Fibroblast of pulmonary artery (primary cell): ENCODE measurements at regions not wholly inside any gene's neighbourhood (a gene's known extent, or its start where the extent isn't known, plus 50 kb on each side); places are given as distances from the start of the nearest gene placed in this dataset.

Source experiments
- DNase-seq: peaks from one replicate; pipeline ENCODE4 v3.0.0-alpha.2; 2010; ENCODE audit warnings: low read depth
- H3K4me3 ChIP-seq: replicated peaks from 2 replicates; pipeline ENCODE4 v1.5.1; 2011; ENCODE audit warnings: low read depth, mild to moderate bottlenecking, control low read depth, low read length, moderate library complexity
- TF ChIP-seq, protein P1 (sequence below): IDR thresholded peaks from 2 replicates; pipeline ENCODE4 v1.5.1; 2011; ENCODE audit warnings: mild to moderate bottlenecking, control low read depth, low read length, inconsistent platforms; ENCODE audit errors: missing control alignments

DNA sequence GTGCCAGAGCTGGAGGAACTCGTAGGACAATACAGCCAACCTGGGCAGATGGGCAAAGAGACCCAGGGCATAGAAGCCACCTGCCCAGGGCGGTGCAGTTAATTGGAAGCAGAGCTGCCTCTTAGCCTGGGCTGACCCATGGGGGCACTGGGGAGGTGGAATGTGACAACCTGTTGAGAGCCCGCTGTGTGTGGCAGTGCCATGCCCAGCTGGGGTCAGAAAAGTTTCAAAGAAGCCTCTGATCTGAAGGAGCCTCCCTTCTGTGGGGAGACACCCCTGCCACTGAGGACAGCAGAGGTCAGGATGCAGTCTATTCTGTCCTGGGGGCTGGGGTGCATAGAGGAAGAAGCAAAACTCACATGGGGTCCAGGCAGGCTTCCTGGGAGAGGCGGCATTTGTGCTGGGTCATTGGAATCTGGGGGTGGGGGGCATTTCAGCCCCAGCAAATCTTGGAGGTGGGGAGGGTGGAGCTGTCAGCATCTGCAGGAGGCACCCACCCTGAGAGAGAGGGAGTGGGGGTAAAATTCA, 176.1 kb upstream of the CIBAR2 start:
- H3K4me3 ChIP-seq: no peak overlapping the region
- DNase-seq: no peak
- TF ChIP-seq, protein P1, sequence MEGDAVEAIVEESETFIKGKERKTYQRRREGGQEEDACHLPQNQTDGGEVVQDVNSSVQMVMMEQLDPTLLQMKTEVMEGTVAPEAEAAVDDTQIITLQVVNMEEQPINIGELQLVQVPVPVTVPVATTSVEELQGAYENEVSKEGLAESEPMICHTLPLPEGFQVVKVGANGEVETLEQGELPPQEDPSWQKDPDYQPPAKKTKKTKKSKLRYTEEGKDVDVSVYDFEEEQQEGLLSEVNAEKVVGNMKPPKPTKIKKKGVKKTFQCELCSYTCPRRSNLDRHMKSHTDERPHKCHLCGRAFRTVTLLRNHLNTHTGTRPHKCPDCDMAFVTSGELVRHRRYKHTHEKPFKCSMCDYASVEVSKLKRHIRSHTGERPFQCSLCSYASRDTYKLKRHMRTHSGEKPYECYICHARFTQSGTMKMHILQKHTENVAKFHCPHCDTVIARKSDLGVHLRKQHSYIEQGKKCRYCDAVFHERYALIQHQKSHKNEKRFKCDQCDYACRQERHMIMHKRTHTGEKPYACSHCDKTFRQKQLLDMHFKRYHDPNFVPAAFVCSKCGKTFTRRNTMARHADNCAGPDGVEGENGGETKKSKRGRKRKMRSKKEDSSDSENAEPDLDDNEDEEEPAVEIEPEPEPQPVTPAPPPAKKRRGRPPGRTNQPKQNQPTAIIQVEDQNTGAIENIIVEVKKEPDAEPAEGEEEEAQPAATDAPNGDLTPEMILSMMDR: no peak

DNA sequence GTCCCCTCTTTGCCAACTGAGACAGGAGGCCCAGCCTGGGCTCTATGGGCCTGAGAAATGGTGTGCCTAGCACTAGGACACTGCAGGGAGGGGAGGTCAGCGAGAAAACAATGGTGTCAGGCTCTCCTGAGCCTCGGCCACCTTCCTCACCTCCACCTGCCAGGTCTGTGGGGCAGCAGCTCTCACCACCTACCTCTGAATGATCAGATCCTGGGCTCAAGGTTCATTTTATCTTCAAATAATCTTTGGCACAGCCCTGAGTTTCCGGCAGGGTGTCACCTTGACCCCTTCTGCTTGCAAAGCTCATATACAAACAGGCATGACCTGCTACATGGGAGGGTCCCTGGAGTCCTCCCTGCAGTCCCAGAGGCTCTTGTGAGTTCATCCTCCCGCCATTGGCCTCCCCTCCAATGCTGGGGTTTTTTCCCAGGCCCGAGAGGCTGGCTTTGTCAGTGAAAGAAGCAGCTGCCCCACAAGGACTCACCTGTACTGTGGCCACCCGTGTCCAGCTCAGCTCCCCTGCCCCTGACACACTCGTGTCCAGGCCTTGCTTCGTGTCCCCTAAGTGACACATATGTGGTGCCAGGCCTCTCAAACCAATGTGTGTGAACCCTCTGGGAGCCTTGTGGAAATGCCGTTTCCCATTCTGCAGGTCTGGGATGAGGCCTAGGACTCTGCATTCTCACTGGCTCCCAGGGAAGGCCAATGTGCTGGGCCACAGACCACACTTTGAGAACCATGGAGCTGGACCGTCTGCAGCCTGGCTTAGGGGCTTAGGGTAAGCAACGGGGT, 176.8 kb upstream of the CIBAR2 start:
- TF ChIP-seq, protein P1: no peak
- H3K4me3 ChIP-seq: no peak overlapping the region
- no peak for DNase-seq

DNA sequence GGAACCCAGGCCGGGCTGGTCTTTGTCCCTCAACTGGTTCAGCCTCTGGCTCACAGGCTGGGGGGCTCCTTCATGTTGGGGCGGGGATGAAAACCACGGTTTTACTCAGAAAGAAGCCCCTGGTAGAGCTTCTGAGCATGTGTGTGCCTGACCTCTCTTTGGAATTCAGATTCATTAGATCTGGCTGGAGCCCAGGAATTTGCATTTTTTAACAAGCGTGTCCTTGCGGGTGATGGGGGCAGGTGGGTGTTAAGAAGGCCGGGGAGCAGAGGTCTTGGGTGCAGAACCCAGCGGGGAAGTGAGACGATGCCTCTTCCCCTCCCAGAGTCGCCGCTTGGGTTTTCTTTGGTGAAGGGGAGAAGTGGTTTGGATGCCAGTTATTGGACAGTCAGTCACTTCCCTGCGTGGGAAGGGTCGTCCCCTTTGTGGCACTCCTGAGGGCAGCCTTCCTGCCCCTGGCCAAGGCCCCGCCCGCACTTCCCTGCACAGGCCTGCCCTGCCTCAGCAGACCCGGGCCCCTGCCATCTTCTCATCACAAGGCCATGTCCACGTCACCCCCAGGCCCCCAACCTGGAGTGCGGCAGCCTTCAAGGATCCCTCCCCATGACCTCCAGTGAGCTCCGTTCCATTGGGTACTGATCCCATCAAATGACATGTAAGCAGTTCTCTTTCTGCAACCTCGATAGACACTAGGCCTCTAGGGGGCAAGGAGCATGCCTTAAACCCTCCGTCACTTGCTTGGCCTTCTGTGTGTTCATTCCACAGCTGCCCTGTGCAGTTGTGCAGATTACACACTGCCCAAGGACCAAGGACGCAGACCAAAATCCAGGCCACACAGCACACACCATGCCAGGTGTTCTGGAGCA, 177.7 kb upstream of the CIBAR2 start:
- TF ChIP-seq, protein P1: no peak
- H3K4me3 ChIP-seq: no peak overlapping the region

GRCh38 chr16:85290626-85291301, 178.5 kb upstream of the CIBAR2 start:
- H3K4me3 ChIP-seq: no peak overlapping the region
- TF ChIP-seq, protein P1: no peak
- DNase-seq: no peak

More for the DNA sequence above, 177.7 kb upstream of the CIBAR2 start:
- no peak for DNase-seq

- H3K4me3 ChIP-seq: no peak overlapping the region
- TF ChIP-seq, protein P1: no peak
- DNase-seq: no peak
Observed at GRCh38 chr16:85291302-85292148, 179.3 kb upstream of the CIBAR2 start.

DNA sequence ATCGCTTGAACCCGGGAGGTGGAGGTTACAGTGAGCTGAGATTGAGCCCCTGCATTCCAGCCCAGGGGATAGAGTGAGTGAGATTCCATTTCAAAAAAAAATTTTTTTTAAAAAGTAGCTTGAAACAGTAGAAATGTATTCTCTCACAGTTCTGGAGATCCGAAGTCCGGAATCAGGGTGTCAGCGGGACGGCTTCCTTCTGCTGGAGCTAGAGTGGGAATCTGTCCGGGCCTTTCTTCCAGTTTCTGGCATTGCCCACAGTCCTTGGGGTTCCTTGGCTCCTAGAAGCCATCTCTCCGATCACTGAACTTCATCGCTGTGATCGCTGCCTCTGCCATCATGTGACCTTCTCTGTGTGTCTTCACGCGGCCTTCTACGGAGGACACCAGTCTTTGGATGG, 181.2 kb upstream of the CIBAR2 start:
- DNase-seq: no peak
- TF ChIP-seq, protein P1: no peak
- no peak overlapping the region for H3K4me3 ChIP-seq
